Activated T-helper 1 cell treated with anti-CD3 and anti-CD28 coated beads, Interleukin-12 subunit alpha, Interleukin-12 subunit beta, Interleukin-2, Interleukin-4 antibody, amounts not matched to agents 30 ng/mL and 10 ng/mL and 1 ng/mL, durations not matched to agents 14 hours and 24 hours and 36 hours (primary cell): ENCODE measurements at regions not wholly inside any gene's neighbourhood (a gene's known extent, or its start where the extent isn't known, plus 50 kb on each side); places are given as distances from the start of the nearest gene placed in this dataset.

Source experiments
- DNase-seq: peaks from one replicate; pipeline ENCODE4 v3.0.0; 2021; ENCODE audit warnings: low spot score
- H3K27ac Mint-ChIP-seq: one replicate; pipeline ENCODE4 v1.8.0; 2021; ENCODE audit warnings: mild to moderate bottlenecking, mixed read lengths
- H3K27me3 Mint-ChIP-seq: one replicate; pipeline ENCODE4 v1.8.0; 2022; ENCODE audit warnings: mild to moderate bottlenecking, moderate library complexity, mixed read lengths; ENCODE audit not compliant: insufficient read depth
- H3K36me3 Mint-ChIP-seq: one replicate; pipeline ENCODE4 v1.8.0; 2021; ENCODE audit warnings: low read depth, mixed read lengths
- H3K4me1 Mint-ChIP-seq: one replicate; pipeline ENCODE4 v1.8.0; 2021; ENCODE audit warnings: low read depth, mixed read lengths
- H3K4me3 Mint-ChIP-seq: one replicate; pipeline ENCODE4 v1.8.0; 2021; ENCODE audit warnings: mild to moderate bottlenecking, moderate library complexity, mixed read lengths
- H3K9me3 Mint-ChIP-seq: one replicate; pipeline ENCODE4 v1.8.0; 2021; ENCODE audit warnings: mixed read lengths
- intact Hi-C: fragments of 100-400 bp; cut with micrococcal nuclease; formaldehyde crosslinking; loops from one replicate; pipeline ENCODE4 v1.15.1; 2024

DNA sequence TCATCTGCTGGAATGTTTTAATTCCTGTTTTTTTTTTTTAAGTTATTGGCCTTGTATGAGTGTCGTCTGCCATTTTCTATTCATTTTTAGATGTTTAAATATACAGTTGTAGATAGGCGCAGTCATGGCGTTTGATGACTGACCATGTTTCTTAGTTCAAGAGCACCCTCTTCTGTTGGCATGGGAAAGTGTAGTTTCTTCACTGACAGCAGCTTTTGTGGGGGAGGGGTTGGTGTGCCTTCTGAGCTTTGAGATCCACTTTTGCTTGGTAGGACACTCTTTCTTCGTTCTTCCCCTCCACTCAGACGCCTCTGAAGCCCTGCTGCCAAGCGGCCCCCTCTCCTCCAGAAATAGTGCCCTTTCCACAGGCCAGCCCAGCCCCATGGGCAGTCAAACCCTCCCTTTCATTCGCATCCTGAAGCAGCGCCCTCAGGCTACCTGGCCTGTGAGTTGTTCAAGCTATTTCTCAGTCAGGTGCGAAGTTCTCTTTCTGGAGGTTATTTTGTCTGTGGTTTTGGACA is 492.0 kb downstream of the TNS1 start:
- Mint-ChIP-seq H3K4me1 (peaks cover 7% of the 10 kb centered on the region), H3K4me3 (no peak overlapping the region), H3K36me3 (no peaks in the 10 kb centered on the region), H3K9me3 (no peaks in the 10 kb centered on the region), H3K27me3 (peaks cover 6% of the 10 kb centered on the region), H3K27ac (no peak overlapping the region)
- no peak for DNase-seq
- intact Hi-C loops, result loop anchor here (1.0 kb wide), 5 partner anchors 202 to 992 kb away; no protein-coding TSS in a partner anchor

DNA sequence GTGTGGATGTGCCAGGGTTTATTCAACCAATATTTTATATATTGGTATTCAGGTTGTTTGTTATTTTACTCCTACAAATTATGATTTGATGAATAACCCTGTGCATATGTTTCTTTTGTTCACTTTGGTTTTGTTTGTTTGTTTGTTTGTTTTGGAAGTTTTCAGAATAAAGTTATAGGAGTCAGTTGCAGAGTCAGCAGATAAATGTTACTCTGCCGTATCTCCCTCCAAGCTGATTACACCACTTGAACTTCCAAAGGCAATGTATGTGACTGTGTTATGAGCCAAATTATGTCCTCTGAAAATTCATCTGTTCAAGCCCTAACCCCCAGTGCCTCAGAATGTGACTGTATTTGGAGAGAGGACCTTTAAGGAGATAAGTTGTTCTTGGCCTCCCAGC is 497.5 kb downstream of the TNS1 start:
- H3K36me3 Mint-ChIP-seq, result no peaks in the 10 kb centered on the region
- intact Hi-C loops, result no loop called here

DNA sequence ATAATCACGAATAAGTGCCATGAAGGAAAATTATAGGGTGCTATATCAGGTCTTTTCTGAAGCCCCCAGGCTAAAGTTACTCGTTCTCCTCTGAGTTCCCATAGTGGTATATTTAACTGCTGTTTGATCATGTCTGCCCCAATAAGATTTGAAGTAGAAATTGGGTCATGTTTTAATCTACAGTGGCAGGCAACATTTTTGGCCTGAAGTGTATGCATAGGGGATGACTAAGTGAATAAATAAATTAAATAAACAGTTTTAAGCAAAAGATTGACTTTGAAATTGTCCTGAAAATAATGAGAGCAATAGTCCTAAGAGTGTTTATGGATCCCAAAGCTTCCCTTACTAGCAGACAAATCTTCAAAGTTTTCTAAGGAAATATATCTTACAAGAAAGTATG is 500.9 kb downstream of the TNS1 start:
- intact Hi-C loops, result no loop called here
- no peaks in the 10 kb centered on the region for H3K36me3 Mint-ChIP-seq
- H3K27ac Mint-ChIP-seq, result no peak overlapping the region
- H3K4me3 Mint-ChIP-seq, result no peak overlapping the region
- peaks cover 3% of the 10 kb centered on the region for H3K27me3 Mint-ChIP-seq
- no peaks in the 10 kb centered on the region for H3K4me1 Mint-ChIP-seq
- H3K9me3 Mint-ChIP-seq, result no peaks in the 10 kb centered on the region
- no peak for DNase-seq

More for the DNA sequence above, 497.5 kb downstream of the TNS1 start:
- Mint-ChIP-seq H3K27ac (no peak overlapping the region), H3K9me3 (no peaks in the 10 kb centered on the region), H3K4me1 (no peaks in the 10 kb centered on the region), H3K27me3 (peaks cover 8% of the 10 kb centered on the region), H3K4me3 (no peak overlapping the region)
- no peak for DNase-seq

DNA sequence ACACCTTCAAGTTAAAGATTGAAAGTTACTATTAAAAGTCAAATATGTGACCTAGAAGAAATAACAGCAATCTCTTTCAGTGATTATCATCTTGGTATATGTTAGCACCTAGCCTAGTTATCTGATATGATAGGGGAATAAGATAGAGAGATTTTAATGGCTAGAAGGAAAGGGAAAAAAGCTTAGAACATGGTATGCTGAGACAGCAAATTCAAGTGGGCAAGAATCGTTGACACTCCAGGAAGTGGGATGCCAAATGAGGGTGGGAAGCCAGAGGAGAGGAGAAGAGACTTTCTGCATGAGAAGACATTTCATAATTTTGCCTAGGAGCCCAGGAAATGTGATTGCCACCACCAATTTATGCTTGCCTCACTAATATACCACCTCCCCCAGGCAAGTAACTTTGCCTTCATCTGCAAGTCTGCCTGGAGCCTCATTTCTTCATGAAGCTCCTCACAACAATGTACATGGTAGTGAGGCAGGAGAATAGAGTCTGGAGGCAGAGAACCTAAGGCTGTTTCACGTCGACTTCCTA is 504.9 kb downstream of the TNS1 start:
- Mint-ChIP-seq H3K9me3 (no peaks in the 10 kb centered on the region), H3K4me3 (no peak overlapping the region), H3K36me3 (no peaks in the 10 kb centered on the region), H3K4me1 (no peaks in the 10 kb centered on the region), H3K27ac (no peak overlapping the region), H3K27me3 (peaks cover 3% of the 10 kb centered on the region)
- DNase-seq, result no peak
- intact Hi-C loops, result no loop called here

DNA sequence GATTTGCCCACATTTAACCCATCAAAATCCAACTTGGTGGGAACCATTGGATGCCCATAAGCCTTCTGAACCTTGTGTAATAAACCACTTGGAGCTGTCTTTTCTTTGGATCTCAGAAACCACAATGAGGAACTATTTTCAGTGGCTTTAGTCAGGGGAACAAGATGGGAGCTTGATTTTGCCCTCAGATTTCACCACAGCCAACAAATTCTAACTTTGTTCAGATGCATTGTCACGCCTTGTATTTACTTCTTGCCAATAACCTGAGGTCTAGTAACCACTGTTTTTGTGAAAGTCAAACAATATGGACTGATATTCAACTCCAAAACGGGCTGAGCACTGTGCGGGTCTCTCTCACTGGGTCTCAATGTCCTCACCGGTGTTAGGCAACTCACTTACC is 508.2 kb downstream of the TNS1 start:
- no peak overlapping the region for H3K4me3 Mint-ChIP-seq
- no peak for DNase-seq
- intact Hi-C loops, result no loop called here
- H3K4me1 Mint-ChIP-seq, result no peaks in the 10 kb centered on the region
- H3K9me3 Mint-ChIP-seq, result no peaks in the 10 kb centered on the region
- peaks cover 5% of the 10 kb centered on the region for H3K27me3 Mint-ChIP-seq
- no peaks in the 10 kb centered on the region for H3K36me3 Mint-ChIP-seq
- no peak overlapping the region for H3K27ac Mint-ChIP-seq

DNA sequence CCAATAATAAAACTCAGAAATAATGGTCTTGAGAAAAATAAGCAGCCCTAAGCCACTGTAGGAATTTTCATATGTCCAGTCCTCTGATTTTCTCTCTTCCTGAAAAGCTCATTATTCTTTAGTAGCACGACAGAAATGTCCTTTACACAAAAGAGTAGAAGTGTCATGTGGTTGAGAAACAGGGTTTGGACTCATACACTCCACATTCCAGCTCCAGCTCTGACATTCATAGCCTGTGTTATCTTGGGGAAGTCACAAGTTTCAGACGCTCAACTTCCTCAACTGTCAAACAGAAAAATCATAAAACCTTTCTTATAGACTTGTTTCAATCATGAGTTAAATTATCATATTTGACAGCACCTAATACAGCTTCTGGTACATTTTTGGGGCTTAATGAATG is 511.5 kb downstream of the TNS1 start:
- intact Hi-C loops, result no loop called here
- H3K27me3 Mint-ChIP-seq, result peaks cover 5% of the 10 kb centered on the region
- H3K9me3 Mint-ChIP-seq, result no peaks in the 10 kb centered on the region
- no peak overlapping the region for H3K4me3 Mint-ChIP-seq
- no peaks in the 10 kb centered on the region for H3K4me1 Mint-ChIP-seq
- no peak for DNase-seq
- no peaks in the 10 kb centered on the region for H3K36me3 Mint-ChIP-seq
- no peak overlapping the region for H3K27ac Mint-ChIP-seq

DNA sequence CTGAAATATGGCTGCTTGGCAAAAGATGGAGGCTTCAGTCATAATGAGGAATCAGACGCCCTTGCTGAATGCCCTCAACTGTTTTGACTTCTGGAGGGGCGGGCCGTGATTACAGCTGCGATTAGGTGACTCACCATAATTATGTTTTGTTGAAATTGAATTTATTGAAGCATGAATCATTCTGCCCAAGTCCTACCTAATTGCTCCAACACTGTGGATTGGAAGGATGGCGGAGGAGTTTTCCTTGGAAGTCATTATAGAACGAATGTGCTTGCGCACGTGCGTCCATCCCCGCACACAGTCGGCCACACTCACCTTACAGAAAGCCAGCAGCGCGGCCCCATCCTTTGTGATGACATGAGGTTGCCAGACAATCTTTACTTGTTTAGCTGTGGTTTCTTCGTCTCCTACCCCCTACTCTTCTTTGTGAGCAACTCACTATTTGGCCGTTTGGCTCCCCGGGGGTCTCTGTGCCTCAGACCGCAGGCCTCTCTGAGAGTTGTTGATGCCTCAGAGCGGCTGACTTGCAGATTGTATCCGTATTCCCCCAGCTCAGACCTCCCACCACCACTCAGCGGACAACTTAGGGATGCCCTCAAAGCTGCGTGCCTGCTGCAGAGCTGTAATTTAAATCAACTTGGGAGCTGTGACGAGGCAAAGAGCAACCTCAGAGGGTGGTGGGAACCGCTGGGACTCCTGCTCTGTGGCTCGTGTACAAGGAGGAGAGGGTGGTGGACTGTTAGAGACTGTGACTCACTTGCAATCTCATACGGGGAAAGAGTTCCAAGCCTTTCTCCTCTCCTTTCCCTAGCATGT is 513.4 kb downstream of the TNS1 start:
- H3K27ac Mint-ChIP-seq, result no peak overlapping the region

DNA sequence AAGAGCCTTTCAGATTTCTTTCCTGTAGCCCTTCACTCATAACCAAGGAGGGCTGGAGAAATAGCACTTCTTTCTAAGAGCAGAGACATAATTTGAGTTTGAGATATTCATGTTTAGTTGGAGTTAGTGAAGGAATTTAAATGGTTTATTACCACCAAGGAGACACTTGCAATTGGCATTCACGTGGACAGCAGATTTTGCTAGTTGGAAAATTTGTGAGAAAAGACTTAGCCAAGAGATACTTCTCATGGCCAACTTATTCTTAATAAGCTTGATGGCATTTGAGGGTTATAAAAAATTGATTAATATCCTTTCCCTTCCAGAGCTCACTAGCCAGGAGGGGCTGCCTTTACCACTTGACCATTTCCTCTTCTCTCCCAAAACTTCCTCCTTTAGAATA is 518.7 kb downstream of the TNS1 start:
- no peak for DNase-seq
- no peak overlapping the region for H3K27ac Mint-ChIP-seq
- H3K36me3 Mint-ChIP-seq, result no peaks in the 10 kb centered on the region

More for the DNA sequence above, 513.4 kb downstream of the TNS1 start:
- H3K36me3 Mint-ChIP-seq, result no peaks in the 10 kb centered on the region
- H3K27me3 Mint-ChIP-seq, result peaks cover 5% of the 10 kb centered on the region
- no peak overlapping the region for H3K4me3 Mint-ChIP-seq
- DNase-seq, result no peak
- H3K4me1 Mint-ChIP-seq, result no peaks in the 10 kb centered on the region
- intact Hi-C loops, result no loop called here
- no peaks in the 10 kb centered on the region for H3K9me3 Mint-ChIP-seq

DNA sequence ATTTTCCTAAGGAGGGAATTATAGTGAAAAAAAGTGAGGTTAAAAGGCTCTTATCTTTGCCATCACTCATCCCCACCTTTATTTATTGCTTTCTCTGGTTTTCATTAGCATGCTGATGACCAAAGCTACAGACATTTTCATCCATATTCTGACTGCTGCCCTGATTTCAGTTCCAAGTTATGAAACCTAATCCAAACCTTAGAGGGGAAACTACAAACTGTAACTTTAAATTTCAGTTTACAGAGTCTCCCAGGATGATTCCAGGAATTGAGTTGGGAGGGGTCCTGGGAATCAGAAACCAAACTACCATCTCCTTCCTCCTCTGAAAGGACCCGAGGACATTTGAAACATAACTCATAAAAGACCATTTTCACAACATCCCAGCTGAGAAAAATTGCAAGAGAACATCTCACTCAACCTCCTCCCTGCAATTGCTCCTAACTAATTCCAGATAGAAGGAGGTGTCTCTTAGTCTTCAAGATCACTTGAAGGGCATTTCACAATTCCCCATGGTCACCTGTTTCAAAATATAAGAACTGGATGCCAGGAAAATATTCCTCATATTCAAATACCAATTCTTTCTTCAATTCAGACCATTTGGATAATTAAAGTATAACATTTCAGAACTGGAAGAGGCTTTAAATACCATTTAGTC is 520.6 kb downstream of the TNS1 start:
- Mint-ChIP-seq H3K4me1 (no peaks in the 10 kb centered on the region), H3K27ac (no peak overlapping the region), H3K4me3 (no peak overlapping the region), H3K36me3 (no peaks in the 10 kb centered on the region), H3K9me3 (no peaks in the 10 kb centered on the region), H3K27me3 (peaks cover 8% of the 10 kb centered on the region)
- intact Hi-C loops, result no loop called here
- no peak for DNase-seq

More for the DNA sequence above, 518.7 kb downstream of the TNS1 start:
- Mint-ChIP-seq H3K4me3 (no peak overlapping the region), H3K27me3 (peaks cover 8% of the 10 kb centered on the region), H3K9me3 (no peaks in the 10 kb centered on the region), H3K4me1 (no peaks in the 10 kb centered on the region)
- intact Hi-C loops, result no loop called here

DNA sequence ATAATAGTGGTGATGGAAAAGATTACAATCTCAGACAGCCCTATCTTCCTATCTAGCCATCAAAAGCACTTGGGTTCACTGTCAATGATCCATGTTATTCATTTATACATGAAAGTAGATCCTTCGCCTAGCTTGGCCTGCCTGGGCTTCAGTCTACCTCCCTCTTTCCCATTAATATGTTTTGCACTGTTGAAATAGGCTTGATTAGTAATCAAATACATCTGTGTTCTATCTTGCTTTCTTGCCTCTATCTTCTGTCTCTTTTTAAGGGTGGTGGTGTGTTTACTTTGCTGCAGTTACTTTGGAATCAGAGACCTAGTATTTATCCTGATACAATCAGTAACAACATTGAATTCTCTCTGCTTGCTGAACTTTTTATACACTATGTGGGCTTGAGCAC is 521.2 kb downstream of the TNS1 start:
- no peaks in the 10 kb centered on the region for H3K4me1 Mint-ChIP-seq
- intact Hi-C loops, result no loop called here
- no peak for DNase-seq
- H3K9me3 Mint-ChIP-seq, result no peaks in the 10 kb centered on the region
- no peak overlapping the region for H3K4me3 Mint-ChIP-seq
- H3K36me3 Mint-ChIP-seq, result no peaks in the 10 kb centered on the region
- no peak overlapping the region for H3K27ac Mint-ChIP-seq
- peaks cover 8% of the 10 kb centered on the region for H3K27me3 Mint-ChIP-seq

DNA sequence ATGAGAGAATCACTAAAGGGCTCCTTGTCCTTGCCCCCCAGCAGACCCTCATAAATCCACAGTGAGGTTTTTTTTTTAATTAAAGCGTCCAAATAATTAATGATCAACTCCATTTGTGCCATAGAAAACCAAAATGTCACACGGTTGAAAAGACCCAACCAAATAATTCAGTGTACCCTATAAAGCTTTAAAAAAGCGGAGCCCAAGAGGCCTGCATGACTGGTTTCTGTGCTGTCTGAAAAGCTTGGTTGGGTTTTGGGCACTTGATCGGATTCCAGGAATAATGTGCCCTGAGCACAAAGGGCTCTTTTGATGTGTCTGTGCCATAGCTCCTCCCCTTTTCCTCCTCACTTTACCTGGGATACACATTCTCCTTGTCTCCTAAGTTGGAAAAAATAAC is 523.2 kb downstream of the TNS1 start:
- no peaks in the 10 kb centered on the region for H3K36me3 Mint-ChIP-seq
- no peaks in the 10 kb centered on the region for H3K9me3 Mint-ChIP-seq
- no peak overlapping the region for H3K4me3 Mint-ChIP-seq
- intact Hi-C loops, result no loop called here
- H3K27me3 Mint-ChIP-seq, result peaks cover 10% of the 10 kb centered on the region
- no peak for DNase-seq
- no peaks in the 10 kb centered on the region for H3K4me1 Mint-ChIP-seq
- no peak overlapping the region for H3K27ac Mint-ChIP-seq

DNA sequence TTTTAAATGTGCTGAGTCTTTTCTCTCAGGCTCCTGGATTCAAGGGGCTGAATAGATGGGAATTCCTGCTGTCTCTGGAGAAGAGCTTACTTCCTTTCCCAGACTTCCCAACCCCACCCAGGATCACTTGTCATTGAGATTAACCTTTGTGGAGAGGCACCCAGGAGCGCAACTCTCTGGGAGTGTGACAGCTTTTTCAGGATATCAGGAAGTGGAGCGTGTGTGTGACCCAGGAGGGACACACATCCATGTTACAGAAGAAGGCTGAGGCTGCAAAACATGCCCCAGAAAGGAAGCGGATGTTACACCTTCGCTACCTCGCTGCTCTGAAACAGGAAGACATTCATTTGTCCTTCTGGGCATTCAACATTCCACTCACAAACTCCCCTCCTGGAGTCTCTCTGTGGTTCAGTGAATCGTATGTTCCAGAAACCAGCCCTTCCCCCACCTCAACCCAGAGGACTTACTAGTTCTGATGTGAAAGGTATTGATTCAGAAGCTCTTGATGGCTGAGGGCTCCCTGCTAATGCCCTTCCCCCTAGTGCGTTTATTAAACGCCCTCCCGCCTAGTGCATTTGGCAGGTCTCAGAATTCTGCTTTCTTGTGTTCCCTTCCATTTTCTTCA is 523.9 kb downstream of the TNS1 start:
- intact Hi-C loops, result no loop called here
- Mint-ChIP-seq H3K9me3 (no peaks in the 10 kb centered on the region), H3K27me3 (peaks cover 9% of the 10 kb centered on the region), H3K4me1 (no peaks in the 10 kb centered on the region), H3K4me3 (no peak overlapping the region), H3K36me3 (no peaks in the 10 kb centered on the region), H3K27ac (no peak overlapping the region)
- DNase-seq, result no peak

DNA sequence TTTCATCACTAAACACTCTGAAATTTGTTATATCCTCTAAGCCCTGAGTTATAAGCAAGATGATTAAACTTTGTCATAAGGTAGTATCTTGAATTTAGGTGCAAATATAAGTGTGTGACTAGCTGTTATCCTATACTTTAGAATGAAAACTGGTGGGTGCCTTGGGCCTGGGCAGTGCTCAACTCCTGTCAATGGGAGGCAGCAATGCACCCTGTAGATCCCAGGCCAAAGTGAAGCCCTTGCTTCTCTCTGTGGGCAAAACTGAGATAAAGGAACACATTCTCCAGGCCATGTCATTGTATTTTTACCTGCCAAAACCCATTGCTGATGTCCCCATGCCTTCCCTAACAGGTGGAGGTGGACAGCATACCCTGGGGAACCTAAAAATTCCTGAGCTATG is 525.2 kb downstream of the TNS1 start:
- no peak for DNase-seq
- Mint-ChIP-seq H3K9me3 (no peaks in the 10 kb centered on the region), H3K27me3 (peaks cover 3% of the 10 kb centered on the region), H3K4me1 (no peaks in the 10 kb centered on the region), H3K36me3 (no peaks in the 10 kb centered on the region), H3K4me3 (no peak overlapping the region), H3K27ac (no peak overlapping the region)
- intact Hi-C loops, result no loop called here
